SU-DHL-6 (cell line): ENCODE measurements at regions not wholly inside any gene's neighbourhood (a gene's known extent, or its start where the extent isn't known, plus 50 kb on each side); places are given as distances from the start of the nearest gene placed in this dataset.

ENCODE experiments used
- CTCF ChIP-seq: fragments of 200-600 bp; sonication (generic); IDR thresholded peaks from one replicate; pipeline ENCODE4 v1.5.1; 2017; ENCODE audit warnings: antibody characterized with exemption, mild to moderate bottlenecking, low read length, moderate library complexity; ENCODE audit not compliant: insufficient read depth, poor library complexity, severe bottlenecking
- EZH2phosphoT487 ChIP-seq: fragments of 200-600 bp; sonication (generic), shearing (Covaris generic); conservative IDR thresholded peaks from 2 replicates; pipeline ENCODE4 v1.6.1; 2018; ENCODE audit warnings: mild to moderate bottlenecking, antibody characterized with exemption, low read length, moderate library complexity, mixed read lengths

- TF ChIP-seq CTCF (no peak), EZH2phosphoT487 (no peak)
Observed at GRCh38 chr18:1542230-1542774, 637.6 kb downstream of the ADCYAP1 start.
